ENCODE measurements at regions not wholly inside any gene's neighbourhood (a gene's known extent, or its start where the extent isn't known, plus 50 kb on each side); places are given as distances from the start of the nearest gene placed in this dataset.
A peak's percentile ranks its signal among the peaks of the same experiment; 100 is the strongest.

- H3K4me3 ChIP-seq (ENCODE audit: severe bottlenecking) = no peak overlapping the region
- no peak for TF ChIP-seq CTCF (IDR thresholded peaks at IDR 0.05; ENCODE audit: poor library complexity, severe bottlenecking)
- H3K27ac ChIP-seq (ENCODE audit: poor library complexity, severe bottlenecking) = no peak overlapping the region
- no peaks in the 10 kb centered on the region for H3K36me3 ChIP-seq (ENCODE audit: low read depth)
- peaks cover 8% of the 10 kb centered on the region for H3K4me1 ChIP-seq (ENCODE audit: insufficient read depth, poor library complexity, severe bottlenecking)
- ATAC-seq (ENCODE audit: low read depth) = no peak
- H3K27me3 ChIP-seq (ENCODE audit: insufficient read depth, poor library complexity, severe bottlenecking) = no peaks in the 10 kb centered on the region
- no peak for DNase-seq (ENCODE audit: low spot score)
- H3K9me3 ChIP-seq (ENCODE audit: severe bottlenecking) = no peaks in the 10 kb centered on the region
These were observed 101.8 kb upstream of the MAST4 start for GRCh38 chr5:66494437-66494836.

GRCh38 chr5:66498791-66499207 is 97.4 kb upstream of the MAST4 start:
- peak; percentile 70 for TF ChIP-seq CTCF (IDR thresholded peaks at IDR 0.05; ENCODE audit: poor library complexity, severe bottlenecking)
- H3K9me3 ChIP-seq (ENCODE audit: severe bottlenecking) = no peaks in the 10 kb centered on the region
- H3K36me3 ChIP-seq (ENCODE audit: low read depth) = no peaks in the 10 kb centered on the region
- DNase-seq (ENCODE audit: low spot score) = peak; percentile 79
- H3K27ac ChIP-seq (ENCODE audit: poor library complexity, severe bottlenecking) = peak overlapping the region; percentile 63
- H3K27me3 ChIP-seq (ENCODE audit: insufficient read depth, poor library complexity, severe bottlenecking) = no peaks in the 10 kb centered on the region
- peak; percentile 100 for ATAC-seq (ENCODE audit: low read depth)
- H3K4me1 ChIP-seq (ENCODE audit: insufficient read depth, poor library complexity, severe bottlenecking) = peaks cover 8% of the 10 kb centered on the region
- no peak overlapping the region for H3K4me3 ChIP-seq (ENCODE audit: severe bottlenecking)

- ATAC-seq (ENCODE audit: low read depth) = no peak
- TF ChIP-seq CTCF (IDR thresholded peaks at IDR 0.05; ENCODE audit: poor library complexity, severe bottlenecking) = no peak
These were observed 92.9 kb upstream of the MAST4 start for GRCh38 chr5:66503203-66503789.

GRCh38 chr5:66507106-66507505 is 89.1 kb upstream of the MAST4 start:
- DNase-seq (ENCODE audit: low spot score) = no peak
- Histone ChIP-seq H3K27ac (ENCODE audit: poor library complexity, severe bottlenecking) (no peak overlapping the region), H3K4me3 (ENCODE audit: severe bottlenecking) (no peak overlapping the region), H3K36me3 (ENCODE audit: low read depth) (no peaks in the 10 kb centered on the region), H3K4me1 (ENCODE audit: insufficient read depth, poor library complexity, severe bottlenecking) (no peaks in the 10 kb centered on the region), H3K27me3 (ENCODE audit: insufficient read depth, poor library complexity, severe bottlenecking) (no peaks in the 10 kb centered on the region), H3K9me3 (ENCODE audit: severe bottlenecking) (no peaks in the 10 kb centered on the region)
- TF ChIP-seq CTCF (IDR thresholded peaks at IDR 0.05; ENCODE audit: poor library complexity, severe bottlenecking) = no peak
- ATAC-seq (ENCODE audit: low read depth) = no peak

More at GRCh38 chr5:66503203-66503789, 92.9 kb upstream of the MAST4 start:
- Histone ChIP-seq H3K27ac (ENCODE audit: poor library complexity, severe bottlenecking) (no peak overlapping the region), H3K4me1 (ENCODE audit: insufficient read depth, poor library complexity, severe bottlenecking) (peaks cover 8% of the 10 kb centered on the region), H3K4me3 (ENCODE audit: severe bottlenecking) (no peak overlapping the region), H3K27me3 (ENCODE audit: insufficient read depth, poor library complexity, severe bottlenecking) (no peaks in the 10 kb centered on the region), H3K9me3 (ENCODE audit: severe bottlenecking) (no peaks in the 10 kb centered on the region), H3K36me3 (ENCODE audit: low read depth) (no peaks in the 10 kb centered on the region)
- DNase-seq (ENCODE audit: low spot score) = no peak

- Histone ChIP-seq H3K27me3 (ENCODE audit: insufficient read depth, poor library complexity, severe bottlenecking) (no peaks in the 10 kb centered on the region), H3K27ac (ENCODE audit: poor library complexity, severe bottlenecking) (no peak overlapping the region), H3K4me1 (ENCODE audit: insufficient read depth, poor library complexity, severe bottlenecking) (no peaks in the 10 kb centered on the region), H3K9me3 (ENCODE audit: severe bottlenecking) (no peaks in the 10 kb centered on the region), H3K4me3 (ENCODE audit: severe bottlenecking) (no peak overlapping the region), H3K36me3 (ENCODE audit: low read depth) (no peaks in the 10 kb centered on the region)
- DNase-seq (ENCODE audit: low spot score) (no peak), ATAC-seq (ENCODE audit: low read depth) (no peak)
- no peak for TF ChIP-seq CTCF (IDR thresholded peaks at IDR 0.05; ENCODE audit: poor library complexity, severe bottlenecking)
These were observed 84.7 kb upstream of the MAST4 start for GRCh38 chr5:66511491-66511890.

Measured in RWPE2 (cell line).